ENCODE measurements at regions not wholly inside any gene's neighbourhood (a gene's known extent, or its start where the extent isn't known, plus 50 kb on each side); places are given as distances from the start of the nearest gene placed in this dataset.

GRCh38 chr14:71344506-71344905 is 437.2 kb downstream of the PCNX1 start:
- no peak overlapping the region for H3K4me3 ChIP-seq (ENCODE audit: low read depth in 1 of 2, low read length in 2 of 2)
- ATAC-seq (ENCODE audit: insufficient read depth, low read depth): no peak
- TF ChIP-seq CTCF (IDR thresholded peaks at IDR 0.05; ENCODE audit: borderline replicate concordance, extremely low read depth, low read length, poor library complexity, severe bottlenecking): no peak
- no peak for TF ChIP-seq EZH2 (IDR thresholded peaks at IDR 0.05; ENCODE audit: borderline replicate concordance, low read depth, low read length, severe bottlenecking)
- H4K20me1 ChIP-seq (ENCODE audit: insufficient read depth, low read length): peaks cover 14% of the 10 kb centered on the region; the same call in 1 of the 2 replicates
- H3K4me2 ChIP-seq (ENCODE audit: insufficient read depth, low read length): no peak overlapping the region
- no peak overlapping the region for H3K9ac ChIP-seq (ENCODE audit: low read depth, low read length)
- no peak for DNase-seq
- H3K4me1 ChIP-seq (ENCODE audit: insufficient read depth, low read length): no peaks in the 10 kb centered on the region
- H3K27ac ChIP-seq (ENCODE audit: low read length): no peak overlapping the region
- H3K79me2 ChIP-seq (ENCODE audit: insufficient read depth, low read length): peaks cover 90% of the 10 kb centered on the region
- H3K9me3 ChIP-seq (ENCODE audit: insufficient read depth, low read length, severe bottlenecking): no peaks in the 10 kb centered on the region
- H2AFZ ChIP-seq (ENCODE audit: low read depth, low read length): no peak overlapping the region
- H3K27me3 ChIP-seq (ENCODE audit: insufficient read depth, low read length, poor library complexity): no peaks in the 10 kb centered on the region
- no peaks in the 10 kb centered on the region for H3K36me3 ChIP-seq (ENCODE audit: insufficient read depth, low read length)

- no peak overlapping the region for H3K4me3 ChIP-seq (ENCODE audit: low read depth in 1 of 2, low read length in 2 of 2)
- TF ChIP-seq CTCF (IDR thresholded peaks at IDR 0.05; ENCODE audit: borderline replicate concordance, extremely low read depth, low read length, poor library complexity, severe bottlenecking): no peak
- TF ChIP-seq EZH2 (IDR thresholded peaks at IDR 0.05; ENCODE audit: borderline replicate concordance, low read depth, low read length, severe bottlenecking): no peak
- H3K4me2 ChIP-seq (ENCODE audit: insufficient read depth, low read length): no peak overlapping the region
- H2AFZ ChIP-seq (ENCODE audit: low read depth, low read length): no peak overlapping the region
- peaks cover 82% of the 10 kb centered on the region for H3K79me2 ChIP-seq (ENCODE audit: insufficient read depth, low read length)
- no peaks in the 10 kb centered on the region for H3K36me3 ChIP-seq (ENCODE audit: insufficient read depth, low read length)
- no peak for ATAC-seq (ENCODE audit: insufficient read depth, low read depth)
- no peaks in the 10 kb centered on the region for H3K4me1 ChIP-seq (ENCODE audit: insufficient read depth, low read length)
- no peak for DNase-seq
- H3K27ac ChIP-seq (ENCODE audit: low read length): no peak overlapping the region
- H3K9me3 ChIP-seq (ENCODE audit: insufficient read depth, low read length, severe bottlenecking): no peaks in the 10 kb centered on the region
- H3K27me3 ChIP-seq (ENCODE audit: insufficient read depth, low read length, poor library complexity): no peaks in the 10 kb centered on the region
- H4K20me1 ChIP-seq (ENCODE audit: insufficient read depth, low read length): peaks cover 13% of the 10 kb centered on the region
- H3K9ac ChIP-seq (ENCODE audit: low read depth, low read length): no peak overlapping the region
These were observed 439.4 kb downstream of the PCNX1 start for GRCh38 chr14:71346685-71347084.

GRCh38 chr14:71348394-71348793 is 441.1 kb downstream of the PCNX1 start:
- H3K79me2 ChIP-seq (ENCODE audit: insufficient read depth, low read length): peaks cover 81% of the 10 kb centered on the region

More at GRCh38 chr14:71348394-71348793, 441.1 kb downstream of the PCNX1 start:
- no peaks in the 10 kb centered on the region for H3K4me1 ChIP-seq (ENCODE audit: insufficient read depth, low read length)
- DNase-seq (no peak), ATAC-seq (ENCODE audit: insufficient read depth, low read depth) (no peak)
- H3K4me2 ChIP-seq (ENCODE audit: insufficient read depth, low read length): no peak overlapping the region
- no peak overlapping the region for H3K4me3 ChIP-seq (ENCODE audit: low read depth in 1 of 2, low read length in 2 of 2)
- H3K27ac ChIP-seq (ENCODE audit: low read length): no peak overlapping the region
- H3K9ac ChIP-seq (ENCODE audit: low read depth, low read length): no peak overlapping the region
- no peaks in the 10 kb centered on the region for H3K27me3 ChIP-seq (ENCODE audit: insufficient read depth, low read length, poor library complexity)
- no peak overlapping the region for H2AFZ ChIP-seq (ENCODE audit: low read depth, low read length)
- H4K20me1 ChIP-seq (ENCODE audit: insufficient read depth, low read length): peaks cover 5% of the 10 kb centered on the region
- H3K9me3 ChIP-seq (ENCODE audit: insufficient read depth, low read length, severe bottlenecking): no peaks in the 10 kb centered on the region
- no peaks in the 10 kb centered on the region; the same call in 1 of the 2 replicates for H3K36me3 ChIP-seq (ENCODE audit: insufficient read depth, low read length)
- TF ChIP-seq CTCF (IDR thresholded peaks at IDR 0.05; ENCODE audit: borderline replicate concordance, extremely low read depth, low read length, poor library complexity, severe bottlenecking) (no peak), EZH2 (IDR thresholded peaks at IDR 0.05; ENCODE audit: borderline replicate concordance, low read depth, low read length, severe bottlenecking) (no peak)

Measured in DND-41 (cell line).